ENCODE measurements at regions not wholly inside any gene's neighbourhood (a gene's known extent, or its start where the extent isn't known, plus 50 kb on each side); places are given as distances from the start of the nearest gene placed in this dataset.
A peak's percentile ranks its signal among the peaks of the same experiment; 100 is the strongest.

GRCh38 chr1:209222826-209223225, 360.7 kb upstream of the CAMK1G start:
- no peak for DNase-seq (ENCODE audit: low read depth)

- DNase-seq (ENCODE audit: low read depth): no peak
Measured at GRCh38 chr1:209223791-209224190, 359.7 kb upstream of the CAMK1G start.

GRCh38 chr1:209224886-209225285, 358.6 kb upstream of the CAMK1G start:
- DNase-seq (ENCODE audit: low read depth): no peak

GRCh38 chr1:209227171-209227570, 356.3 kb upstream of the CAMK1G start:
- DNase-seq (ENCODE audit: low read depth): no peak

GRCh38 chr1:209227941-209228340, 355.6 kb upstream of the CAMK1G start:
- DNase-seq (ENCODE audit: low read depth): no peak

GRCh38 chr1:209229494-209230061, 353.9 kb upstream of the CAMK1G start:
- no peak for DNase-seq (ENCODE audit: low read depth)

- DNase-seq (ENCODE audit: low read depth): no peak
Measured at GRCh38 chr1:209230314-209230713, 353.2 kb upstream of the CAMK1G start.

GRCh38 chr1:209231476-209232156, 351.9 kb upstream of the CAMK1G start:
- DNase-seq (ENCODE audit: low read depth): no peak

- no peak for DNase-seq (ENCODE audit: low read depth)
Measured at GRCh38 chr1:209232197-209232596, 351.3 kb upstream of the CAMK1G start.

GRCh38 chr1:209232759-209233158, 350.8 kb upstream of the CAMK1G start:
- DNase-seq (ENCODE audit: low read depth): no peak

- no peak for DNase-seq (ENCODE audit: low read depth)
Measured at GRCh38 chr1:209235166-209235565, 348.3 kb upstream of the CAMK1G start.

- DNase-seq (ENCODE audit: low read depth): no peak
Measured at GRCh38 chr1:209238356-209238755, 345.2 kb upstream of the CAMK1G start.

- DNase-seq (ENCODE audit: low read depth): no peak
Measured at GRCh38 chr1:209240351-209240750, 343.2 kb upstream of the CAMK1G start.

- DNase-seq (ENCODE audit: low read depth): peak; percentile 18
Measured at GRCh38 chr1:209241487-209241886, 342.0 kb upstream of the CAMK1G start.

- DNase-seq (ENCODE audit: low read depth): peak; percentile 55
Measured at GRCh38 chr1:209248649-209249279, 334.8 kb upstream of the CAMK1G start.

- no peak for DNase-seq (ENCODE audit: low read depth)
Measured at GRCh38 chr1:209249280-209249670, 334.2 kb upstream of the CAMK1G start.

GRCh38 chr1:209249785-209250440, 333.6 kb upstream of the CAMK1G start:
- DNase-seq (ENCODE audit: low read depth): no peak

- no peak for DNase-seq (ENCODE audit: low read depth)
Measured at GRCh38 chr1:209250861-209251636, 332.5 kb upstream of the CAMK1G start.

GRCh38 chr1:209256766-209257350, 326.7 kb upstream of the CAMK1G start:
- DNase-seq (ENCODE audit: low read depth): no peak

GRCh38 chr1:209257454-209257853, 326.1 kb upstream of the CAMK1G start:
- DNase-seq (ENCODE audit: low read depth): no peak

GRCh38 chr1:209260136-209260535, 323.4 kb upstream of the CAMK1G start:
- no peak for DNase-seq (ENCODE audit: low read depth)

- no peak for DNase-seq (ENCODE audit: low read depth)
Measured at GRCh38 chr1:209262631-209263030, 320.9 kb upstream of the CAMK1G start.

All from EH (cell line).